Dermis blood vessel endothelial cell (primary cell): ENCODE measurements at regions not wholly inside any gene's neighbourhood (a gene's known extent, or its start where the extent isn't known, plus 50 kb on each side); places are given as distances from the start of the nearest gene placed in this dataset.
"Not testable (repeated sequence)": the region's sequence is repeated elsewhere in the genome, so short reads cannot be mapped to it uniquely, and the experiment has no call there.

ENCODE experiments used
- DNase-seq: peaks from one replicate; pipeline ENCODE4 v3.0.0; 2010

DNA sequence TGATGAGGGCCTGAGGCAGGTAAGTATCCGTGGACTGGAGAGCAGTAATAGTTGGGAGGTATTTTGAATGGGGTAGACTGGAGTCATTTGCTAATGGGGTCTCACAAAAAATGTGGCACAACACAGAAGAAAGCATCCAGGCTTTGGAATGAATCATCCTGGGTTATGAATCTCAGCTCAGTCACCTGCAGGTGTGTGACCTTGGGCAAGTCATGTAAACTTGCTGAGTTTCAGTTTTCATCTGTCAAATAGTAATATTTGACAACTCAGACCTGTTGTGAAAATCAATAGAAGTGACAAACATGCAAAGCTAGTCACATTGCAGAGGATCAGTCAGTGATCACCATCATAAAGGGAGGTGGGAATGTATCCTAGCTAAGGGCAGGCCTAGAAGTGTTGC lies 232.0 kb upstream of the TENM4 start:
- DNase-seq, result no peak

DNA sequence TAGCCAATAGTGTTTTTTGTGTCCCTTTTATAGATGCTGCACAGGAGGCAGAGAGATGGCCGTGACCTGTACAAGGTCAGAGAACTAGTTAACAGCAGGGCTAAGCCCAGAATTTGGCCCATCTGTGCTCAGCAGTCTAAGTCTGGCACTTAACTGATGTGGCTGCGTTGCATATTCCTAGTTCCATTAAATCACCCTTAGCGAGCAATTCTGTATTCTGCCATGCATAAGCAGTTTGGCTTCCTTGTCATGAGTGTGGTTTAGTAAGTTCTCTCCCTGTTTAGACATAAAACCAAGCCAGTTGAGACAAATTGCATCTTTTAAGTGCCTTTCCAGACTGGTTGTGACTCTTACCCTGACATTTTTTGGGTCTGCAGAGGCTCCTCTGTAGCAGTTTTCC lies 230.6 kb upstream of the TENM4 start:
- no peak for DNase-seq

DNA sequence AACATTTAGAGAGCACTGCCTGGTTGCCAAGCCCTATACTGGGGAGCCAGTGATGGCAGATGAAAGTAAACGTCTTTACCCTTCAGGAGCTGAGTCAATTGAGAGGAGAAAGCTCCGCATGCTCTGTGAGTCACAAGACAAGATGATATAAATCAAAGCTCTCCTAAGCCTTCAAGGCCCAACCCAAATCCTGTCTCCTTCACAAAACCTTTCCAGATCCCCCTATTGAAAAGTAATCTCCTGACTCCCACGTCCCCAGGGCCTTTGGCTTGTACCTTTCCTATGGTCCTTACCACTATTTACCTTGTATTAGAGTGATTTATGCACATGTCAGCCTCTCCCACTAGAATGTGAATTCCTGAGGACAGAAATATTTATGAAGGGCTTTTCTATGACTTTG lies 230.1 kb upstream of the TENM4 start:
- no peak for DNase-seq

DNA sequence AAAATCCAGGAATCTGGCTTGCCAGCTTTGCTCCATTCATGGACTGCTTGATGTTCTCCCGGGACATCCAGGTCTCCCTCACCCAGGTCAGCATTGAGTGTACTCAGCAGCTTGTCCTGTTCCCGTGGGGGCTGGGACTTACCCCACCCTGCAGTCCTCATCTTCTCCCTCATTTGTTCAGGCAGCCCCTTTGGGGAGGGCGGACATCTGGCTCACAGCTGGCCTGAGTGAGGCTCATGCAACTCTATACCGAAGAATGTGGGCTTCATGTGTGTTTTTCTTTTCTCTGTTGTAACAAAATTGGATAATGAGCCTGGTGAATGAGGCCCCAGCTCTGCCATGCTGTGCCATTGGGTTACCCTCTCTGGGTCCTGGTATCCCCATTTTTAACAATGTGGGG lies 227.7 kb upstream of the TENM4 start:
- DNase-seq, result no peak

DNA sequence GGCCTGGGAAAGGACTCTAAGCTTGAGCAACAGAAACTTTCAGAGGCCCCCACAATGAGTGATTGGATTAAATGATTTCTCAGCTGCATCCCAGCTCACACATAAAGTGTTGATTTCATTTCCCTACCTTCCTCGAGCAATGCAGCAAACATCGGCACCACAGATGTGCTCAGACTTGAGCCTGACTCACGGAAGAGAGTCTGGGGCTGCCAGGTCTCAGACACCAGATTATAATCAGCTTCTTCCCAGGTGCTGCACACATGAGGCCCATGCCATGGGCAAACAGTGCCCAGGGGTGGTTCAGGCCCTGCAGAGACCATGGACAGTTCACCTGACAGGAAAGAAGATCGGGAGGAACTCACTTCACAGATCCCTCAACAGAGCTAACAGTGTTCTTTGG lies 226.6 kb upstream of the TENM4 start:
- DNase-seq, result no peak

DNA sequence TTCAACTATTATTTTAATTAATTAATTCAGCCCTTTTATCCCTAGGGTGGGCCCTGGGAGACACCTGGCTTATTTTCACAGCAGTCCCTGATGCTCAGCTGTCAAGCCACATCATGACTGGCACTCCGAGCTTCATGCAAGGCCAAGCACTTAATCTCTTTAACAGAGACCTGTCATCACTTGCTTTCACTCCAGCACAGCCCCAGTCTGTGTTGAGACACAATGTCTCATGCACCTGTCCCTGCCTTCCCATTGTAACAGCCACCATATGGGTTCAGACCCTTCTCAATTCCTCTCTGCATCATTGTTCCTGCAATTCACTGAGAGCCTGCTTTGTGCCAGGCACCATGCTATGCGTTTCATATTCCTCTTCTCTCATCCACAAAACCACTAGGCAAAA lies 222.2 kb upstream of the TENM4 start:
- DNase-seq, result no peak

DNA sequence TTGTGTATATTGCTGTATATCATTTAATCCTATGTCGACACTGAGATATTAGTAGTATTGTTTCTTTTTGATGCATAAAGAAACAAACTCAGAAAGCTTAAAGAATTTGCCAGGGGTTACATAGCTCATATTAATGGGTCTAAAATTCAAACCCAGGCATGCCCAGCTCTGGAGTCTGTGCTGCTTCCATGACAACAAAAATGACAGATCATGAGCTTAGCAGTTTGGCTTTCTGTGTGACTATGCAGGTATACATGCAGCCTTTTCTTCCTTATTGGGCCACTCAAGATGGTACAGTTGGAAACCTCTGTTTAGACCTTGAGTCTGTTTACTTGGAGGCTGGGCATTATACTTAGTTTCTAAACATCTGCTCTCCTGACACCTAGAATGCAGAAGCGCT lies 220.5 kb upstream of the TENM4 start:
- no peak for DNase-seq

DNA sequence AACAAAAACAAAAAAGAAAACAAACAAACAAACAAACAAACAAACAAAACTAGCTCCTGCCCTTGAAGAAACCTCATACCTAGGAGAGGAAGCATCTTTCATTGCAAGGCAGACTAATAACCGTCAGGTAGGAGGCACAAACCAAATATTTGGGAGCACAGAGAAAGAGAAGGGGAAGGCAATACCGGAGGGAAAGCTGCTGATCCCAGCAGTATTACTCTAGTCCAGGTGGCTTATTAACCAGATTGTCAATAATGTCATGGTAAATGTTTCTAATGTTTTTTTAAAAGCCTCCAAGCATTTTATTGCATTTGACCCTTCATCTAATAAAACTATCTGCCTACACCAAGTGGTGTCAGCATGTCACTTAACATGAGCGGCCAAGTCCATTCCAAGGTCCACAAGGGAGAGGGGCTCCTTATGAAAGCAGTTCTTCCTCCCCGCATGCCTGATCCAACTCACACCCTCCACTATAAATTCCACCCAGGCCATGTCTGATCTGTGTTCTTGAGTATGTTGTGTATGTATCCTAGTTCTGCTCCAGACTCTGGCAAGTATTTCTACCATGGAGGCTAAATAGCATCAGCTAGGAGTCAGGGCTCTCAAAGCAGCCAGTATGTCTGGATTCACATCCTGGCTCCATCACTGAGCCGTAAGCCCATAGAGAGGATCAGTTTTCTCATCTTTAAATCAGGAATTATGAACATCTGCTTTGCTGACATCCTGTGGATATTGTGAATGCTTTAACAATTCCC lies 208.1 kb upstream of the TENM4 start:
- DNase-seq, result no peak

DNA sequence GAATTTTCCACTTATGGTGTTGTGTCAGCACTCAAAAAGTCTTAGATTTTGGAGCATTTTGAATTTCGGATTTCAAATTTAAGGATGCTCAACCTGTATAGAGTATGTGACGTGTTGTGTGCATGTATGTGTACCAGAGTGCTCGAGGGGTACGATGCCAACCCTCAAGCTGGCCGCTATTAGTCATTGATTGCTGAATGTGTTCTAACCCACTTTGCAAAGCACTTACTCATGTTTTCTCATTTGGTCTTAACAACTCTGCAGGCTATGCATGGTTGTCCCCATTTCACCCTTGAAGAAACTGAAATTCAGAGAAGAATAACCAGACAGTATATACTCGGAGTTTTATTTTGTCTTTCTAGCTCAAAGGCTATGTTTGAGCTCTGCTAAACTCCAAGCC lies 196.4 kb upstream of the TENM4 start:
- no peak for DNase-seq

DNA sequence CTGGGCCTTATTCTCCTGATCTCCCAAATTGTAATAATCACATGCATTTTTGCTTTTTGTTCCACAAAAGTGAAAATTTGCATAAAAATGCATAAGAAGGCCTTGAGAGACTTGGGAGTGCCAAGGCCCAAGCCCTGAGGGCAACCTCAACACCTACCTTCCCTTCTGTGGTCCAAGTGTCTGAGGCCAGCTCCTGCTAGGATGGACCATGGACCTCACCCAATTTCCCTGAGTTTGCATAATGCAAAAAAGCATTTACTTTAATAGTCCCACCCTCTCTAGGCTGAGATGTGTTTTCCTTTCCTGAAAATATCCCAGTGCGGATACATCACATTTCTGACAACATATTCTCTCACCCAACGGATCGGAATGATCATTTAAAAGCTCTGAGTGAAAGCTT lies 194.1 kb upstream of the TENM4 start:
- DNase-seq, result no peak

DNA sequence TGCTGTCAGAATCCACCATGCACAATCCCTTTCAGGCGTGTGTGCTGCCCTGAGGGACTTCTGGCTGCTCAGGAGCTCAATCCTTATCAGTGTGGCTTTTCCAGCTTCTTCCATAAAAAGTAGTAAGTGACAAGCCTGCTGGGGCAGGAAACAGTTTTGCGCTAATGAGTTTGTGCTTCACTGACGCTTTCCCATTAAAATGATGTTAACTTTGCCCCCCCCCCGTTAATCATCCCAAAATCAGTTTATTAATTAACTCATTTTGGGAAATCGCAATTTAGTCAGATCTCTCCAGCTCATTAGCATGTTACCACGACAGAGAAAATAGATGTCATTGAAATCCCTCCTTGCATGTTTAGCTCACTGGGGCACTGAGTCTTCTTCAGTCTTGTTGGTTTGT lies 186.5 kb upstream of the TENM4 start:
- DNase-seq, result no peak

DNA sequence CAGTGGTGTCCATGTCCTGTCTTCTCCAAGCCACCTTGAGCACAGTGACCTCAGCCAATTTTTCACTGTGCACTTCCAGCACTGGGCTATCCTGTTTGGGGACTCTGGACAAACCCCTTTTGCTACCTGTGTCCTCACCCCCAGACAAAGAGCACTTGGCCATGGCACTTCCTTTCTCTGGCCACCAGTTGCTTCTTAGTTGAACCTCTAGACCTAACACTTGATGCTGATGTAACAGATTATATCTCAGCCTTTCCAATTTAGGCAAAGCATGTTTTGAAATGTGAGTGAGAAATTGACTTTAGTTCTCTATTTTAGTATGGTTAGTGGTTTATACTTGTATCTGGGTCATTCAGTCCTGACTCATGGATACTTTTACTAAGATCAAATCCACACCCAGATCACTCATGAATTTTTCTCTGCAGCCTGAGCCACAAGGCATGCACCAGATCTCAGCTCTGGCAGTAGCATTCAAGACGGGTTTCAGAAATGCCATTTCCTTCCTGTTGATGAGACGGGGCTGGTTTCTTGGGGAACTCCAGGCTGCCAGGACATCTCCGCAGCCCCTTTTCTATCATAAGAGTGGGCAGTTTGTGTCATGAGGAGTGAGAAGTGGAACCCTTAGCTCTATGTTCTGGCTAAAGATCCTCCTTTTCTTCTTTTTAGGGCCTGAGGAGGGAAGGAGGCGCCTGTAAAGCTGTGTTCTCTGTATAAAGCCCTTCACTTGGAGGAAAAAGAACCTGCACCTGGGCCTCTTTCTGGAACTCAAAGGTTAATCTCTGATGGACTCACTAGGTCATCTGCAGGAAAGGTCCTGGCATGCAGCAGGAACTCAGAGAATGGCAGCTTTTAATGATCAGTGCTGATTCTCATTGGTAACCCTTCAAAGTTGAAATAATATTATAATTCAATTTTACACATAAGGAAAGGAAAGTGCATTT lies 185.6 kb upstream of the TENM4 start:
- DNase-seq, result no peak

DNA sequence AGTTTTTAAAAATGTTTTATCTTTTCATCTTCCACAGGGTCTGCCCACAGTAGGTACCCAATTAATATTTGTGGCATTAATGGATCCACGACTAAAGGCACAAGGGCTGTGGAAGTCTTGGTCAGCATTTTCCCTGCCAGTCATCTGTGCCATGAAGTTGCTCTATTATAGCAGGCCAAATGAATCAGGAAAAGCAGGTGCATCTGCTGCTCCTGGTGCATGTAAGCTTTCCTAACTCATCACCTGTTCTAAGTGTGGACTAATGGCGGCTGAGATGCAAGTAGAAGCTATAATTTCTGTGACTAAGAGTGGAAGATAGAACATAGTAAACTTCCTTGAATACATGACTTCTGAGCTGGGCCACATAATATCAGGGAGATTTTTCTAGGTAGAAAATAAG lies 182.5 kb upstream of the TENM4 start:
- no peak for DNase-seq

DNA sequence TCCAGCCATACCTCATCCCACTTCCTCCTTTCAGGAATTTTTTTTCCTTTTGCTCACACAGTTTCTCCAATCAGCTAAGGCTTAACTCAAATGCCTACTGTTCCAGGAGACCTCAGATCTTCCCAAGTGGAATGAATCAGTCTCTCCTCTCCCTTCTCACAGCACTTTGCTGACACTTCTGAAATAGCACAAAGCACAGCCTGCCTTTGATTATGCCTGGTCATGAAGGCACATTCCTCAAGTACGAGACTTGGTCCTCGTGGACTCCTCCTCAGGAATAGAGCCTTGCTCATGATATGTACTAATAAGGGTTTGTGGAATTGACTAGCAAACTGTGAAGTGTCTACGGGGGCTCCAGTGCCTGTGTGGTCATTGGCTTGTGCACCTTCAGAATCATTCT lies 176.7 kb upstream of the TENM4 start:
- DNase-seq, result no peak

DNA sequence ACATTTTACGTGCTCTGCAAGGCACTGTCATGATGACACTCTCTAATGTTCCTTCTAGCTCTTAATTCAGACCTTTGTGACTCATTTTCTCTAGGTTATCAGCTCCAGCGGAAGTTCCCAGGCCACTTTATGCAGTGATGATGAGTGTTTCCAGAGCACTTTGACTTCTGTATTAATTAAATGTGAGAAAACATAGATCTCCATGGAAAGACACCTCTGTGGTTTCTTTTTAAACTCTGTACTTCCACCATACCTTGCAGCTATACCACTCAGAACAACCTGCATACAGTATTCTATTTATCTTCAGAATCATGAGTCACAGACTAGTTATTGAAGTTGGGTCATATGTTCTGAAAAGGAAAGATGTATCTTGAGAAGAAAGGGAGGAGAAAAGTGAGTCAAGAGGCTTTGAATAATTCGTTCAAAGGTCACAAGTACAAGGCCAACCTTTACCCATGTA lies 175.6 kb upstream of the TENM4 start:
- no peak for DNase-seq

DNA sequence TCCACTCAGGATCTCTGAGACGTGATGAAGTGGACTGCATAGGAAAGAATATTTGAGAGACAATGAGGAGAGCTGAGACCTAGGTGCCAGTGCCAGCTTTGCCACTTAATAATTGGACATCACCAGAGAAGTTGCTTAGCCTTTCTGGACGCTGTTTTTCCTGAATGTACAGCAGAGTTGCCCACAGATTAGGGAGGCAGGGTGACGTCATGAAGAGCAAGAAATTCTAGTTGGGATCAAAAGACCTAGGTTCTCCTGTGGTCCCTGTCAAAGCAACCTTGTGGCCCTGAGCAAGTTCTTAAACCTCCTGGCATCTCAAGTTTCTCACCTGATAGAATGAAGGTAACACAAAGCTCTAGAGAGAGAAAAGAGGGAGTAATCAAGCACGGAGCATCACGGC lies 174.6 kb upstream of the TENM4 start:
- no peak for DNase-seq

DNA sequence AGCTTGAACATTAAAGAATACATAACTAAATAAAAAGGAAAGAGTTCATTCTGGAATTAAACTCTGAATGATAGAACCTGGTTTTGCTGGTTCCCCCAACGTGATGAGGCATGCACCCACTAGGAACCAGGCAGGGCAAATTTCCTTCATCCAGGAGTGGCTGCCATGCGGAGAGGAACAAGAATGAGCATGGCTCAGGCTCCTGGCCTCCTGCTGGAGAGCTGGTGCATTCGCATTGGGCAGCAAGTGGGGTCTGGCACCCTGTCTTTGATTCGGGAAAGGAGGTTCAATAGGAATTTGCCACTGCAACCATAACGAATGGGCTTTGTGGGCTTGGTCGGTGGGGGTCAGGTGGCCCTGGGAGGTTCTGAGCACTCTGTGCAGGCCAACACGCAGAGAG lies 169.8 kb upstream of the TENM4 start:
- no peak for DNase-seq

DNA sequence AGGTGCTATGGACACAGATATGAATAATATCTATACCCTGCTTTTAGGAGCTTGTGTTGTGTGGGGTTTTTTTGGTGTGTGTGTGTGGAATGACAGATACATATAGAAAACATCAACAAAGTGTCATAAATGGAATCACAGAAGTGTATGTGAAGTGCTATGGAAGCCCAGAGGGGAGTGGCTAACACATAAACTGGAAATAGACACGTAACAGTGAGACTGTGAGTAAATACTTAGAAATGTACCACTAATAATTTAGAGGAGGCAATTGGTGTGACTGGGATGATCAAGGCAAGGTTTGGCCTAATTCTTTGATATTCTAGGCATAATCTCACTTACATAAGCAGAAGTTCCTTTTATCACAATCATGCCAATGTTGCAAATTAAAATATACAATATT lies 169.3 kb upstream of the TENM4 start:
- no peak for DNase-seq

DNA sequence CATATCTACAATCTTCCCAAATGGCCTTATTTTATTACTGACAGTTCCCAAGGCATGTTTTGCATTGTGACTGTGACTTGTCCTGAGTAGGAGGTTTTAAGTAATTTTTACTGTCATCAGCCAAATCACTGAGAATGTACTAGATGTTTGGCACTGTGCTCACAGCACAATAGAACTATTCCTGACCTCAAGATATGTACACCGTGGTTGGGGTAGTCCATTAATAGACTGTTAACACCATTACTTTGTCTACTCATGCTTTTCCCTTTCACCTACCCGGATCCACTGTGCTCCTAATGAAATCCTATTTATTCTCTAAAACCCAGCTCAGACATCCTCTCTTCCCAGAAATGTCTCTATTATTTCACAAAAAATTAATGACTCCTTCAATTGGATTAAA lies 168.7 kb upstream of the TENM4 start:
- no peak for DNase-seq

DNA sequence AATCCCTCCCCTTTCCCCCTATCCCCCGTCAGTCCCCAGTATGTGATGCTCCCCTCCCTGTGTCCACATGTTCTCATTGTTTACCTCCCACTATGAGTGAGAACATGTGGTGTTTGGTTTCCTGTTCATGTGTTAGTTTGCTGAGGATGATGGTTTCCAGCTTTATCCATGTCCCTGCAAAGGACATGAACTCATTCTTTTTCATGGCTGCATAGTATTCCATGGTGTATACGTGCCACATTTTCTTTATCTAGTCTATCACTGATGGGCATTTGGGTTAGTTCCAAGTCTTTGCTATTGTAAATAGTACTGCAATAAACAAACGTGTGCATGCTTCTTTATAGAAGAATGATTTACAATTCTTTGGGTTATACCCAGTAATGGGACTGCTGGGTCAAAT lies 165.6 kb upstream of the TENM4 start:
- DNase-seq, result not testable (repeated sequence)

DNA sequence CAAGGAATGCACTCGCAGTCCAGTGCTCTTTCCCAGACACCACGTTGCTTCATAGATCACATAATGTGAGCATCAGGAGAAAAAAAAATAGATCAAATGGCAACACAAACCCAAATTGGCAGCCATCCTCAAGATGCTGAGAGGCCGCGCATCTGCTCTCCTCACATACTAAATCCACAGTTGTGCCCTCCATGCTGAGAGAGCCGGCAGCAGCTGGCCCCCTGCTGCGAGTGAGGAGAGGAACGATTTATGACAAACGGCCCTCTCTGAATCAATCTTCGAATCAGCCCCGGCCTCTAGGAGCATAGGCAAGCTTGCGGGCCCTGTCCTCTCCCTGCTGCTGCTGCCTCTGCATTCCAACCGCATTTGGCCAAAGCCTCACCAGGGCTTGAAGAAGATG lies 159.9 kb upstream of the TENM4 start:
- DNase-seq, result no peak

DNA sequence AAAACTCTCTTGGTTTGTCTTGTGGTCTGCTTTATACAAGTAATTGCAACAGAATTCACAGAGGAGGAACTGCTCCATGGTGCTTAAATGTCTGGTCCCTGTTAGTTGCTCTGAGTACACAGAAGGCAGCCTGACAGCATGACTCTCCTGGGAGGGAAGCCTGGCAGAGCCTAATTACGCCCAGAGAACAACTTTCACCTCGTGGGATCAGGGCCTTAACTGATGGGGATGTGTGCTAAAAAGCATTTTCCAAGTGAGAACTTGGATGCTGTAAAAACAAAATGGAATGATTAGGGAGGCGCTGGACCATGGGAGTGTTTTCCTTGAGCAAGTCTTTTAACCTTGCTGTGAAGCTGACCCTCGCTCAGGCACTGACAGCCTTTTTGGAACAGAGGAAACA lies 154.0 kb upstream of the TENM4 start:
- no peak for DNase-seq

DNA sequence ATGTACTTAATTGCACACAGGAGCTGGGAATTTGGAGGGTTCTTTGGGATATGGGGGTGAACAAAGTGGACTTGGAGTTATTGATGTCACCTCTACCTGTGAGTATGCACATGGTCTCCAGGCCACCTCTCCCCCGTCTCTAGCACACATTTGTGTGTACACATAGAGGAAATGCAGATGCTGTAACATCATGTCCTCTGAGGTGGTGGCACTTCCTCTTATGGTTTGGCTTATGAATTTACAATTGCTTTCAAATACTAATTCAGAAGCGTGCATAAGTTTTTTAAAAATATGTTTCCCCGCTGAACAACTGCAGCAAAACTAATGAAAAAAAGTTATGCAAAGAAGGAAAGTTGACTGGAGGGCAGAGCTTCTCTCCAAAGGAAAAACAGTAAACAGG lies 152.0 kb upstream of the TENM4 start:
- no peak for DNase-seq

DNA sequence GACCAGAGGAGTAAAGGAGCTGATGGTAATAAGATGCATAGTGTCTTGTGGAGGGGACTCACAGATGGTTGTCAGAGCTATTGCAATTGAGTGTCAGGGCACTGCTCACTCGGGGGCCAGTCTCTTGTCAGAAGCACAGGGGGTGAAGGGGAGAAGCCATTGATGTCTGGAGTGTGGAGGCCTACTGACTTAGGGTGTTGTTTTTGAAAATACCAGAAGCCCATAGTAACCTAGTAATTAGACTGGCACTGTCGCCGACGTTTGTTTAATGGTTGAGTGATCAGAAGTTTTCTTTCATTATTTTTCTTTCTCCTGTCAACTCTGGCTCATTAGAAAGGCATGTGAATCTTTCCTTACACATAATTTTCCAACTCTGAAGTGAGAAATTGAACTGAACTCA lies 151.6 kb upstream of the TENM4 start:
- DNase-seq, result no peak
